ENCODE measurements at regions not wholly inside any gene's neighbourhood (a gene's known extent, or its start where the extent isn't known, plus 50 kb on each side); places are given as distances from the start of the nearest gene placed in this dataset.

GRCh38 chr2:126802774-126803433 lies 95.8 kb upstream of the TEX51 start:
- TF ChIP-seq CTCF (IDR thresholded peaks at IDR 0.05) (no peak), POLR2A (IDR thresholded peaks at IDR 0.05) (no peak)

All from right lobe of liver (tissue), 4 donors.